Stomach (tissue), 8 donors: ENCODE measurements at regions not wholly inside any gene's neighbourhood (a gene's known extent, or its start where the extent isn't known, plus 50 kb on each side); places are given as distances from the start of the nearest gene placed in this dataset.

Experiments used
- DNase-seq, 2 donors: peaks; one replicate each; pipeline versions ENCODE4 v3.0.0 to v3.0.0-alpha.2; 2013 to 2019
- H3K27ac ChIP-seq, 5 donors: fragments of 200-600 bp in 4 of 5; sonication (generic) in 4 of 5; one replicate each; pipeline ENCODE4 v1.5.1; 2013 to 2019; ENCODE audit warnings: mild to moderate bottlenecking in 1 of 5, moderate library complexity in 1 of 5
- H3K27me3 ChIP-seq, 3 donors: fragments of 200-600 bp; sonication (generic); one replicate each; pipeline ENCODE4 v1.5.1; 2017 to 2019; ENCODE audit warnings: mixed run types in 1 of 3
- H3K36me3 ChIP-seq, 4 donors: fragments of 200-600 bp; sonication (generic); 1 replicate in 3 of 4; 2 replicates in 1 of 4; pipeline ENCODE4 v1.5.1; 2016 to 2019
- H3K4me1 ChIP-seq, 4 donors: fragments of 200-600 bp; sonication (generic); one replicate each; pipeline ENCODE4 v1.5.1; 2016 to 2019
- H3K4me3 ChIP-seq, 4 donors: fragments of 200-600 bp; sonication (generic) in 3 of 4; one replicate each; pipeline ENCODE4 v1.5.1; 2016 to 2019; ENCODE audit warnings: mild to moderate bottlenecking in 1 of 4
- H3K9me3 ChIP-seq, 4 donors: fragments of 200-600 bp; sonication (generic); one replicate each; pipeline ENCODE4 v1.5.1; 2016 to 2019
- EP300 ChIP-seq: sonication (generic); formaldehyde crosslinking; IDR thresholded peaks from one replicate; pipeline ENCODE4 v1.6.1; 2017; ENCODE audit warnings: antibody characterized with exemption
- POLR2A ChIP-seq, 4 donors: fragments of 450-650 bp; IDR thresholded peaks; one replicate each; pipeline ENCODE4 v1.6.1; 2016; ENCODE audit warnings: antibody characterized with exemption in 4 of 4, control low read depth in 2 of 4, mild to moderate bottlenecking in 1 of 4, moderate library complexity in 1 of 4
- POLR2AphosphoS5 ChIP-seq, 3 donors: sonication (generic); formaldehyde crosslinking; IDR thresholded peaks; one replicate each; pipeline ENCODE4 v1.6.1; 2016; ENCODE audit warnings: antibody characterized with exemption in 3 of 3
- WGBS, 5 donors: extraction: QIAGEN DNeasy Blood & Tissue Kit in 3 of 5; methylation state at CpG; one replicate each; pipeline versions ENCODE4 v1.1.5 to v1.1.7; 2013 to 2018; 5-methylcytosine and 5-hydroxymethylcytosine counted together
- intact Hi-C: fragments of 100-400 bp; cut with DNase I; formaldehyde crosslinking; loops from one replicate; pipeline ENCODE4 v1.15.1; 2023; ENCODE audit warnings: low total_unique reads
- TF ChIP-seq, protein P1 (sequence below), 7 experiments: fragments of 450-650 bp in 4 of 7; fragments of 200-600 bp in 3 of 7; sonication (generic) in 3 of 7; IDR thresholded peaks; one replicate each; pipeline ENCODE4 v1.5.1; 2016 to 2019; ENCODE audit warnings: antibody characterized with exemption in 7 of 7, control low read depth in 2 of 7, mild to moderate bottlenecking in 1 of 7
- donor health status: healthy with polysubstance abuse.
- donor health status: Bipolar disorder and iron deficiency.
- donor health status: healthy.

DNA sequence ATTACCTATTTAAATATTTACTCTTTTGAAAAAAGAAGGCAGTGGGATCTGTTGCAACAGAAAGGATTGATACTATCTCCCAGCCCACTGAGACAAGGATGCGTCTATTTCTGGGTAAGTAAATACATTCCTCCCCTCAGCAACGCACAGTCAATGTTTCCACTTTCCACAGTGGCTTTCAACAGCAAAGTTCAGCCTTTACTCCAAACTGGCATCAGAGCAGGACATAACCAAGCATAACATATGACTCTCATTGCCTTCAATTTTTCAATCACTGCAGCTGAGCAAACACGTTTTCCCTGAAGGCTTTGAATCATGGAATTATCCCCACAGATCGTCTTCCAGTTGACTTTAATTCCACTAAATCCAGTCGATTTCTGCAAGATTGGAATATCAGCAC, 160.3 kb upstream of the FRG1 start:
- intact Hi-C loops, result no loop called here
- no peaks in the 10 kb centered on the region for H3K4me1 ChIP-seq
- DNase-seq, result no peak
- H3K36me3 ChIP-seq, result no peaks in the 10 kb centered on the region
- no peak overlapping the region for H3K27ac ChIP-seq
- H3K9me3 ChIP-seq, result peaks cover 0 to 12% (median 5%) of the 10 kb centered on the region in 4 donors
- H3K4me3 ChIP-seq, result no peak overlapping the region
- H3K27me3 ChIP-seq, result no peaks in the 10 kb centered on the region
- WGBS, 5 donors, result 40 to 63% (median 55%) methylated on average over 5 of the region's 5 CpGs
- TF ChIP-seq EP300 (no peak), POLR2A (IDR thresholded peaks at IDR 0.05) (no peak), POLR2AphosphoS5 (IDR thresholded peaks at IDR 0.05) (no peak)
- TF ChIP-seq, protein P1, sequence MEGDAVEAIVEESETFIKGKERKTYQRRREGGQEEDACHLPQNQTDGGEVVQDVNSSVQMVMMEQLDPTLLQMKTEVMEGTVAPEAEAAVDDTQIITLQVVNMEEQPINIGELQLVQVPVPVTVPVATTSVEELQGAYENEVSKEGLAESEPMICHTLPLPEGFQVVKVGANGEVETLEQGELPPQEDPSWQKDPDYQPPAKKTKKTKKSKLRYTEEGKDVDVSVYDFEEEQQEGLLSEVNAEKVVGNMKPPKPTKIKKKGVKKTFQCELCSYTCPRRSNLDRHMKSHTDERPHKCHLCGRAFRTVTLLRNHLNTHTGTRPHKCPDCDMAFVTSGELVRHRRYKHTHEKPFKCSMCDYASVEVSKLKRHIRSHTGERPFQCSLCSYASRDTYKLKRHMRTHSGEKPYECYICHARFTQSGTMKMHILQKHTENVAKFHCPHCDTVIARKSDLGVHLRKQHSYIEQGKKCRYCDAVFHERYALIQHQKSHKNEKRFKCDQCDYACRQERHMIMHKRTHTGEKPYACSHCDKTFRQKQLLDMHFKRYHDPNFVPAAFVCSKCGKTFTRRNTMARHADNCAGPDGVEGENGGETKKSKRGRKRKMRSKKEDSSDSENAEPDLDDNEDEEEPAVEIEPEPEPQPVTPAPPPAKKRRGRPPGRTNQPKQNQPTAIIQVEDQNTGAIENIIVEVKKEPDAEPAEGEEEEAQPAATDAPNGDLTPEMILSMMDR (IDR thresholded peaks at IDR 0.05), result no peak

DNA sequence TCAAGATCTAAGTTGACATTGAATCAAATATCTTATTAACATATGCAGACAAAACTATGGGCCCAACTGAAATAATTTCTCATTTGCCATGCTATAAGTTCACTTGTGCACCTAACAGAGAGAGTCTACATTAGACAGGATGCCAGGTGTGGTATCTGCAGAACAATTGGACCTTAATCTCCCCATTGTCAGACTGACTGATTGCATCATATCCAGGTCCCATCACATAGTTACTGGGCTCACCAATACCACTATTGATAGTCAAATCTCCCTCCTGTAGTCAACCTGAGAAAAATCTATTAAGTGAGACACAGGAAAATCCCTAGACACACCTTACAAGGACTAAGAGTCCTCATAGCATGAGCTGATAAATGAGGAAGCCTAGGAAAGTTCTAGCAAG, 156.0 kb upstream of the FRG1 start:
- Histone ChIP-seq H3K36me3 (no peaks in the 10 kb centered on the region), H3K27ac (no peak overlapping the region), H3K9me3 (peaks cover 0 to 12% (median 5%) of the 10 kb centered on the region in 4 donors), H3K4me3 (no peak overlapping the region), H3K4me1 (no peaks in the 10 kb centered on the region), H3K27me3 (no peaks in the 10 kb centered on the region)
- no peak for DNase-seq
- no peak for TF ChIP-seq POLR2A (IDR thresholded peaks at IDR 0.05)
- TF ChIP-seq, protein P1 (IDR thresholded peaks at IDR 0.05), result no peak
- no peak for TF ChIP-seq POLR2AphosphoS5 (IDR thresholded peaks at IDR 0.05)
- no peak for TF ChIP-seq EP300
- intact Hi-C loops, result no loop called here

DNA sequence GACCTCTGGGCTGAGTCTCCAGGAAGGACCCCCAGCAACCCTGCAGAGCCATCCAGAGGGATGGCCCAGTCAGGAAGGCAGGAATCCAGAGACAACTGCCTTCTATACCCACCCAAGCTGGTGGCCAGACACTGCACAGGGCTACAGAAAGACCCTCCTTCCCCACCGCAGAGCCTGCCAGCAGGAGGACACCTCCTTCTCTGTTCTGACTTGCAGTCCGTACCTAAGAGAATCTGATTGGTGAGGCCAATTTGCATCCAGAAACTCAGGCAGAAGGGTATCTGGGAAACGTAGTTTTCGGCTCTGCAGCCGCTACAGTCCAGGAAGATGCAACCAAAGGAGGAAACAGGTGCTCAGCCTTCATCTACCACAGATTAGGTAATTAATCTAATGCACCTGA, 155.4 kb upstream of the FRG1 start:
- 52 to 61% (median 56%) methylated on average over 5 of the region's 5 CpGs for WGBS, 5 donors
- TF ChIP-seq POLR2AphosphoS5 (IDR thresholded peaks at IDR 0.05) (no peak), POLR2A (IDR thresholded peaks at IDR 0.05) (no peak), EP300 (no peak)
- TF ChIP-seq, protein P1 (IDR thresholded peaks at IDR 0.05), result no peak
- Histone ChIP-seq H3K27me3 (no peaks in the 10 kb centered on the region), H3K4me3 (no peak overlapping the region), H3K27ac (no peak overlapping the region), H3K36me3 (no peaks in the 10 kb centered on the region), H3K9me3 (peaks cover 0 to 12% (median 5%) of the 10 kb centered on the region in 4 donors), H3K4me1 (no peaks in the 10 kb centered on the region)
- intact Hi-C loops, result no loop called here
- DNase-seq, result no peak

DNA sequence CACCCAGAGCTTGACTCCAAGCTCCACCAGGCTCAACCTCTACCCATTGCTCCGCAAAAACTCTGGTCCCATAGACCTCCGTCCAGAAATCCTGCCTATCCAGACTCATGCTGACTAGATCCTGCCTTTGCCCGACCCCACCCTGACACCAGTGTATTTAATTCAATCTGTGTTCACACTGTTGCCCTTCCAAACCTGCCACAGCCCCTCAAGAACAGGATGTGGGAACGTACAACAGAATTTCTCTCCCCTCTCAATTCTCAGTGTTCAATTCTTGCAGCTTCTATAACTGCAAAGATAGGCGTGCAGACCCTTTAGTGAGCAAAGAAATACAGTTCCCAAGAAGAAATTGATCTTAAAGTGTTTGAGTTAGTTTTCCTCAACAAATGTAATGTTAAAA, 154.2 kb upstream of the FRG1 start:
- no peak overlapping the region for H3K4me3 ChIP-seq
- intact Hi-C loops, result no loop called here
- DNase-seq, result no peak
- TF ChIP-seq POLR2A (IDR thresholded peaks at IDR 0.05), result no peak
- no peak for TF ChIP-seq EP300
- TF ChIP-seq POLR2AphosphoS5 (IDR thresholded peaks at IDR 0.05), result no peak
- TF ChIP-seq, protein P1 (IDR thresholded peaks at IDR 0.05), result no peak
- no peaks in the 10 kb centered on the region for H3K27me3 ChIP-seq
- 73 to 90% (median 86%) methylated on average over 5 of the region's 5 CpGs for WGBS, 5 donors
- H3K36me3 ChIP-seq, result no peaks in the 10 kb centered on the region
- H3K9me3 ChIP-seq, result peaks cover 0 to 12% (median 5%) of the 10 kb centered on the region in 4 donors
- H3K4me1 ChIP-seq, result no peaks in the 10 kb centered on the region
- H3K27ac ChIP-seq, result no peak overlapping the region
